ENCODE measurements at regions not wholly inside any gene's neighbourhood (a gene's known extent, or its start where the extent isn't known, plus 50 kb on each side); places are given as distances from the start of the nearest gene placed in this dataset.

GRCh38 chr7:115338016-115338415, 416.1 kb downstream of the MDFIC start:
- Histone ChIP-seq H3K4me1 (no peaks in the 10 kb centered on the region), H3K4me3 (no peak overlapping the region), H3K36me3 (no peaks in the 10 kb centered on the region), H3K9me3 (ENCODE audit: low read depth) (no peaks in the 10 kb centered on the region), H3K9ac (no peak overlapping the region), H3K4me2 (no peak overlapping the region), H2AFZ (replicated peaks) (no peak overlapping the region), H3K27me3 (no peaks in the 10 kb centered on the region), H4K20me1 (ENCODE audit: low read depth) (no peaks in the 10 kb centered on the region), H3F3A (ENCODE audit: low read depth) (no peaks in the 10 kb centered on the region), H3K79me2 (ENCODE audit: low read depth) (no peaks in the 10 kb centered on the region), H3K27ac (no peak overlapping the region)
- Mint-ChIP-seq H3K27me3 (ENCODE audit: insufficient read depth, low read depth) (no peaks in the 10 kb centered on the region), H3K27ac (no peak overlapping the region), H3K36me3 (no peaks in the 10 kb centered on the region), H3K4me1 (no peaks in the 10 kb centered on the region), H3K9me3 (no peaks in the 10 kb centered on the region), H3K4me3 (no peak overlapping the region)
- no peak for DNase-seq (ENCODE audit: low spot score)
- TF ChIP-seq EZH2phosphoT487 (IDR thresholded peaks at IDR 0.05) (no peak), EZH2 (IDR thresholded peaks at IDR 0.05) (no peak), CTCF (IDR thresholded peaks at IDR 0.05) (no peak)

DNA sequence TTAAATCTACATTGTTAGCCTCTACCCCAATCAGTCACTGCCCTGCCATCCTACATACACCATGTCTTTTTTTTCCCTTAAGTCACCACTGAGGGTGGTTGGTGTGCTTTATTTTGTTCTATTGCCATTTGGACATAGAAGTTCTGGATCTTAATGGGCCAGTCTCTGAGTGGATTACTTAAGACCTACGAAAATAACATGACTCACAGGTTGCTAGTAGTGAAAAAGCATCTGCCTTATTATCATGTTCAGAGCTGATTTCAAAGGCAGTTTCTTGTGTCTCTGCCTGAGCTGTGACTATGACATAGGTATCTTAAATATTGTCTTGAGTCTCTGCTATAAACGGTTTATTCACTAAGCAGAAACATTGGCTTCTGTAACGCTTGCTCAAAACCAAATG, 410.8 kb downstream of the MDFIC start:
- no peaks in the 10 kb centered on the region for H3K79me2 ChIP-seq (ENCODE audit: low read depth)
- H3K4me2 ChIP-seq, result no peak overlapping the region
- H3K4me3 ChIP-seq, result no peak overlapping the region
- no peak overlapping the region for H2AFZ ChIP-seq (replicated peaks)
- no peaks in the 10 kb centered on the region for H3K9me3 Mint-ChIP-seq
- no peaks in the 10 kb centered on the region for H3K4me1 ChIP-seq
- H3K4me1 Mint-ChIP-seq, result no peaks in the 10 kb centered on the region
- no peaks in the 10 kb centered on the region for H4K20me1 ChIP-seq (ENCODE audit: low read depth)
- no peak overlapping the region for H3K27ac Mint-ChIP-seq
- TF ChIP-seq EZH2 (IDR thresholded peaks at IDR 0.05), result no peak
- no peak for TF ChIP-seq EZH2phosphoT487 (IDR thresholded peaks at IDR 0.05)
- no peak for TF ChIP-seq CTCF (IDR thresholded peaks at IDR 0.05)
- H3K27me3 ChIP-seq, result no peaks in the 10 kb centered on the region
- no peak overlapping the region for H3K27ac ChIP-seq
- H3K27me3 Mint-ChIP-seq (ENCODE audit: insufficient read depth, low read depth), result no peaks in the 10 kb centered on the region
- H3K9me3 ChIP-seq (ENCODE audit: low read depth), result no peaks in the 10 kb centered on the region
- no peaks in the 10 kb centered on the region for H3K36me3 Mint-ChIP-seq
- H3K4me3 Mint-ChIP-seq, result no peak overlapping the region
- H3K36me3 ChIP-seq, result no peaks in the 10 kb centered on the region
- no peak overlapping the region for H3K9ac ChIP-seq
- DNase-seq (ENCODE audit: low spot score), result no peak
- no peaks in the 10 kb centered on the region for H3F3A ChIP-seq (ENCODE audit: low read depth)

DNA sequence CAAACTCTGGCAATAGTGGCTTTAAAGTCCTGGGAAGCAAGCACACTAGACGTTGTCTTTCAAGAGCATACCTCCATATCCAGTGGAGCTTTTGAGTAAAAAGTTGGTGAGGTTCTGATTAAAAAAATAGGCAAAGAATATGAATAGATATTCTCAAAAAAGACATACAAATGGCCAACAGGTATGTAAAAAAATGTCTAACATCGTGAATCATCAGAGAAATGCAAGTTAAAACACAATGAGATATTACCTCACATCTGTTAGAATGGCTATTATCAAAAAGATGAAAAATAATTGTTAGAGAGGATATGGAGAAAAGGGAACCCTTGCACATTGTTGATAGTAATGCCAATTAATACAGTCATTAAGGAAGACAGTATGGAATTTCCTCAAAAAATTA, 407.1 kb downstream of the MDFIC start:
- Mint-ChIP-seq H3K4me1 (no peaks in the 10 kb centered on the region), H3K4me3 (no peak overlapping the region), H3K27me3 (ENCODE audit: insufficient read depth, low read depth) (no peaks in the 10 kb centered on the region), H3K36me3 (no peaks in the 10 kb centered on the region), H3K27ac (no peak overlapping the region), H3K9me3 (no peaks in the 10 kb centered on the region)
- Histone ChIP-seq H3K27me3 (no peaks in the 10 kb centered on the region), H4K20me1 (ENCODE audit: low read depth) (no peaks in the 10 kb centered on the region), H3F3A (ENCODE audit: low read depth) (no peaks in the 10 kb centered on the region), H3K79me2 (ENCODE audit: low read depth) (no peaks in the 10 kb centered on the region), H3K36me3 (no peaks in the 10 kb centered on the region), H3K9me3 (ENCODE audit: low read depth) (no peaks in the 10 kb centered on the region), H3K27ac (no peak overlapping the region), H3K4me2 (no peak overlapping the region), H2AFZ (replicated peaks) (no peak overlapping the region), H3K9ac (no peak overlapping the region), H3K4me1 (no peaks in the 10 kb centered on the region), H3K4me3 (no peak overlapping the region)
- no peak for DNase-seq (ENCODE audit: low spot score)
- TF ChIP-seq EZH2phosphoT487 (IDR thresholded peaks at IDR 0.05) (no peak), EZH2 (IDR thresholded peaks at IDR 0.05) (no peak), CTCF (IDR thresholded peaks at IDR 0.05) (no peak)

DNA sequence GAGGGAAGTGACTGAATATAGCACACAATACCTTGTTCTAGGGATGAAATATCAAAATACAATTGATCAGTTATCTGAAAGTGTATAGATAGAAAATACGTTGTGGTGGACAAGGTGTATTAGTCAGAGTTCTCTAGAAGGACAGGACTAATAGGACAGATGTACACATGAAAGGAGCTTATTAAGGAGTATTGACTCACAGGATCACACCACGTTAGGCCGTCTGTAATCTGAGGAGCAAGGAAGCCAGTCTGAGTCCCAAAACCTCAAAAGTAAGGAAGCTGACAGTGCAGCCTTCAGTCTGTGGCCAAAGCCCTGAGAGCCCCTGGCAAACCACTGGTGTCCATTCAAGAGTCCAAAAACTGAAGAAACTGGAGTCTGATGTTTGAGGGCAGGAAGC, 406.1 kb downstream of the MDFIC start:
- Histone ChIP-seq H2AFZ (replicated peaks) (no peak overlapping the region), H3K9ac (no peak overlapping the region), H3F3A (ENCODE audit: low read depth) (no peaks in the 10 kb centered on the region), H3K79me2 (ENCODE audit: low read depth) (no peaks in the 10 kb centered on the region), H3K27ac (no peak overlapping the region), H3K9me3 (ENCODE audit: low read depth) (no peaks in the 10 kb centered on the region), H3K4me2 (no peak overlapping the region), H4K20me1 (ENCODE audit: low read depth) (no peaks in the 10 kb centered on the region), H3K27me3 (no peaks in the 10 kb centered on the region), H3K4me3 (no peak overlapping the region), H3K4me1 (no peaks in the 10 kb centered on the region), H3K36me3 (no peaks in the 10 kb centered on the region)
- no peak for DNase-seq (ENCODE audit: low spot score)
- no peak overlapping the region for H3K4me3 Mint-ChIP-seq
- H3K9me3 Mint-ChIP-seq, result no peaks in the 10 kb centered on the region
- no peak for TF ChIP-seq EZH2 (IDR thresholded peaks at IDR 0.05)
- no peak for TF ChIP-seq EZH2phosphoT487 (IDR thresholded peaks at IDR 0.05)
- no peak for TF ChIP-seq CTCF (IDR thresholded peaks at IDR 0.05)
- H3K27me3 Mint-ChIP-seq (ENCODE audit: insufficient read depth, low read depth), result no peaks in the 10 kb centered on the region
- H3K27ac Mint-ChIP-seq, result no peak overlapping the region
- no peaks in the 10 kb centered on the region for H3K4me1 Mint-ChIP-seq
- no peaks in the 10 kb centered on the region for H3K36me3 Mint-ChIP-seq
